ENCODE measurements at regions not wholly inside any gene's neighbourhood (a gene's known extent, or its start where the extent isn't known, plus 50 kb on each side); places are given as distances from the start of the nearest gene placed in this dataset.

GRCh38 chr18:41674506-41674905 lies 280.5 kb upstream of the PIK3C3 start:
- TF ChIP-seq KDM4A (IDR thresholded peaks at IDR 0.05; ENCODE audit: low read depth, low read length, severe bottlenecking) = no peak
- TF ChIP-seq ATF3 (IDR thresholded peaks at IDR 0.05; ENCODE audit: insufficient read depth, low read depth, low read length) = no peak
- no peak for TF ChIP-seq RNF2 (IDR thresholded peaks at IDR 0.05; ENCODE audit: borderline replicate concordance, low read depth, low read length, missing control alignments, poor library complexity, severe bottlenecking)
- TF ChIP-seq CREB1 (IDR thresholded peaks at IDR 0.05) = no peak
- no peak for TF ChIP-seq CTBP2 (IDR thresholded peaks at IDR 0.05; ENCODE audit: borderline replicate concordance, insufficient read depth, insufficient read length, low read length)
- TF ChIP-seq RFX5 (IDR thresholded peaks at IDR 0.05; ENCODE audit: borderline replicate concordance, low read depth, low read length) = no peak
- TF ChIP-seq ZNF274 (IDR thresholded peaks at IDR 0.05; ENCODE audit: borderline replicate concordance, extremely low read depth, low read length) = no peak
- TF ChIP-seq EZH2 (IDR thresholded peaks at IDR 0.05; ENCODE audit: low read depth, low read length, severe bottlenecking) = no peak
- no peak for TF ChIP-seq JUND (IDR thresholded peaks at IDR 0.05; ENCODE audit: low read length)
- no peak for TF ChIP-seq SP2 (IDR thresholded peaks at IDR 0.05; ENCODE audit: low read length)
- TF ChIP-seq JUN (IDR thresholded peaks at IDR 0.05; ENCODE audit: low read depth, low read length) = no peak
- WGBS, 2 experiments (ENCODE audit: extremely low coverage in 1 of 2, insufficient coverage in 1 of 2, insufficient read length in 1 of 2, insufficient replicate concordance in 2 of 2, low coverage in 1 of 2, low lambda C conversion rate in 2 of 2, missing lambda C conversion rate in 1 of 2) = 96% methylated on average over 7 of the region's 7 CpGs; no CpG with 5 or more reads in 1 of the 2 experiments
- H3K4me3 ChIP-seq (ENCODE audit: extremely low read depth in 1 of 4, insufficient read depth in 2 of 4, low read depth in 3 of 4, low read length in 4 of 4) = no peak overlapping the region

More at GRCh38 chr18:41674506-41674905, 280.5 kb upstream of the PIK3C3 start:
- H2AFZ ChIP-seq (ENCODE audit: low read length) = no peak overlapping the region
- H3K4ac ChIP-seq (replicated peaks; ENCODE audit: insufficient read length, low read depth, low read length) = no peak overlapping the region
- H3K4me1 ChIP-seq (replicated peaks in 1 of 4; ENCODE audit: control insufficient read depth in 3 of 4, insufficient read depth in 4 of 4, low read length in 3 of 4) = no peaks in the 10 kb centered on the region
- no peaks in the 10 kb centered on the region for H4K20me1 ChIP-seq (replicated peaks in 1 of 2; ENCODE audit: control insufficient read depth in 1 of 2, insufficient read depth in 2 of 2, low read length in 2 of 2)
- DNase-seq (ENCODE audit: low read depth in 1 of 2, low spot score in 2 of 2) (no peak), FAIRE-seq (no peak)
- H3K27me3 ChIP-seq (replicated peaks in 1 of 4; ENCODE audit: control insufficient read depth in 3 of 4, extremely low read depth in 1 of 4, insufficient read depth in 3 of 4, low read length in 3 of 4) = peaks cover 0 to 1% (median 0%) of the 10 kb centered on the region in 4 experiments; a peak in 1 of 7 replicates
- no peak overlapping the region for H2BK12ac ChIP-seq (ENCODE audit: low read depth, low read length)
- H2BK15ac ChIP-seq (ENCODE audit: low read length) = no peak overlapping the region
- no peaks in the 10 kb centered on the region for H3K79me1 ChIP-seq (ENCODE audit: low read depth, low read length)
- H3K9me3 ChIP-seq (ENCODE audit: insufficient read depth in 2 of 2, low read depth in 1 of 2, low read length in 1 of 2) = no peaks in the 10 kb centered on the region
- no peak overlapping the region for H3K9ac ChIP-seq (replicated peaks in 1 of 4; ENCODE audit: extremely low read depth in 1 of 4, low read depth in 3 of 4, low read length in 3 of 4)
- no peak overlapping the region for H2BK20ac ChIP-seq (ENCODE audit: low read length)
- no peak overlapping the region for H2BK5ac ChIP-seq (ENCODE audit: low read depth, low read length)
- no peak overlapping the region for H3K4me2 ChIP-seq (ENCODE audit: insufficient read depth in 1 of 2, low read depth in 2 of 2, low read length in 2 of 2)
- POLR2A ChIA-PET (ENCODE audit: partially characterized antibody) = no interaction called here
- H3K36me3 ChIP-seq (ENCODE audit: control insufficient read depth in 2 of 4, insufficient read depth in 4 of 4, low read length in 3 of 4) = no peaks in the 10 kb centered on the region
- no peak overlapping the region for H3K23ac ChIP-seq (ENCODE audit: insufficient read length)
- H2AK5ac ChIP-seq (ENCODE audit: low read depth, low read length) = no peak overlapping the region
- CTCF ChIA-PET (ENCODE audit: partially characterized antibody) = interaction anchor here (0.9 kb wide), 1 partner anchor 10 kb away, joined by 6 read pairs; no protein-coding TSS in a partner anchor
- H2BK120ac ChIP-seq (replicated peaks; ENCODE audit: low read depth, low read length) = no peak overlapping the region
- no peak overlapping the region for H4K5ac ChIP-seq (ENCODE audit: insufficient read length, low read depth, low read length)
- no peak overlapping the region for H4K8ac ChIP-seq (ENCODE audit: extremely low read depth, insufficient read depth, low read length)
- no peak overlapping the region for H3K14ac ChIP-seq (ENCODE audit: insufficient read length)
- no peaks in the 10 kb centered on the region for H3K79me2 ChIP-seq (ENCODE audit: control insufficient read depth in 1 of 2, insufficient read depth in 2 of 2, low read length in 2 of 2)
- no peak overlapping the region for H3K18ac ChIP-seq (ENCODE audit: extremely low read depth, low read length)
- H3K27ac ChIP-seq (ENCODE audit: low read depth, low read length) = no peak overlapping the region
- no peak overlapping the region for H3K56ac ChIP-seq (replicated peaks; ENCODE audit: insufficient read length, low read depth, low read length)
- no peak overlapping the region for H4K91ac ChIP-seq (replicated peaks; ENCODE audit: insufficient read length, low read length)
- H3K23me2 ChIP-seq (ENCODE audit: low read depth, low read length) = no peaks in the 10 kb centered on the region; the same call in 1 of the 2 replicates

Measured in H1 (cell line).